Lung (tissue), 11 donors: ENCODE measurements at regions not wholly inside any gene's neighbourhood (a gene's known extent, or its start where the extent isn't known, plus 50 kb on each side); places are given as distances from the start of the nearest gene placed in this dataset.

Source experiments
- ATAC-seq: fragments of 200-7000 bp; cut with Tn5 transposase; one replicate; pipeline ENCODE4 v1.9.1; 2020; ENCODE audit warnings: moderate number of reproducible peaks; ENCODE audit not compliant: insufficient read depth, low FRiP score
- DNase-seq, 3 donors: peaks; one replicate each; pipeline ENCODE4 v3.0.0-alpha.2; 2013 to 2017
- H3K27ac ChIP-seq, 2 donors: one replicate each; pipeline ENCODE4 v1.5.1; 2013; ENCODE audit warnings: mild to moderate bottlenecking in 2 of 2, moderate library complexity in 2 of 2, control low read depth in 1 of 2, inconsistent platforms in 1 of 2, low read depth in 1 of 2, low read length in 1 of 2
- H3K27me3 ChIP-seq, 3 donors: one replicate each; pipeline ENCODE4 v1.5.1; 2013; ENCODE audit warnings: low read length in 2 of 3; ENCODE audit not compliant: control insufficient read depth in 3 of 3, insufficient read depth in 3 of 3
- H3K36me3 ChIP-seq, 4 donors: one replicate each; pipeline ENCODE4 v1.5.1; 2013; ENCODE audit warnings: low read length in 4 of 4, mild to moderate bottlenecking in 1 of 4, moderate library complexity in 1 of 4; ENCODE audit not compliant: control insufficient read depth in 4 of 4, insufficient read depth in 4 of 4
- H3K4me1 ChIP-seq, 5 donors: one replicate each; pipeline ENCODE4 v1.5.1; 2013; ENCODE audit warnings: low read length in 5 of 5, mild to moderate bottlenecking in 2 of 5, moderate library complexity in 1 of 5; ENCODE audit not compliant: control insufficient read depth in 5 of 5, insufficient read depth in 5 of 5
- H3K4me3 ChIP-seq: one replicate; pipeline ENCODE4 v1.5.1; 2013; ENCODE audit warnings: mild to moderate bottlenecking, control low read depth, moderate library complexity
- H3K9ac ChIP-seq, 2 donors: one replicate each; pipeline ENCODE4 v1.5.1; 2013; ENCODE audit warnings: low read length in 2 of 2, control low read depth in 1 of 2; ENCODE audit not compliant: insufficient read depth in 1 of 2
- H3K9me3 ChIP-seq, 4 donors: one replicate each; pipeline ENCODE4 v1.5.1; 2013; ENCODE audit warnings: low read length in 3 of 4, mild to moderate bottlenecking in 1 of 4, moderate library complexity in 1 of 4; ENCODE audit not compliant: control insufficient read depth in 4 of 4, insufficient read depth in 3 of 4
- WGBS, 2 donors: extraction: QIAGEN DNeasy Blood & Tissue Kit; methylation state at CpG; one replicate each; pipeline ENCODE4 v1.1.7; 2013; 5-methylcytosine and 5-hydroxymethylcytosine counted together
- TF ChIP-seq, protein P1 (sequence below): IDR thresholded peaks from 2 replicates; pipeline ENCODE4 v1.5.1; 2012; ENCODE audit warnings: mild to moderate bottlenecking; ENCODE audit errors: control extremely low read depth, extremely low read depth
- donor health status: control.
- donor health status: control.
- donor health status: Bipolar disorder and iron deficiency.
- donor health status: healthy.
- donor health status: DM: yes; HTN: yes; CAD: no.

DNA sequence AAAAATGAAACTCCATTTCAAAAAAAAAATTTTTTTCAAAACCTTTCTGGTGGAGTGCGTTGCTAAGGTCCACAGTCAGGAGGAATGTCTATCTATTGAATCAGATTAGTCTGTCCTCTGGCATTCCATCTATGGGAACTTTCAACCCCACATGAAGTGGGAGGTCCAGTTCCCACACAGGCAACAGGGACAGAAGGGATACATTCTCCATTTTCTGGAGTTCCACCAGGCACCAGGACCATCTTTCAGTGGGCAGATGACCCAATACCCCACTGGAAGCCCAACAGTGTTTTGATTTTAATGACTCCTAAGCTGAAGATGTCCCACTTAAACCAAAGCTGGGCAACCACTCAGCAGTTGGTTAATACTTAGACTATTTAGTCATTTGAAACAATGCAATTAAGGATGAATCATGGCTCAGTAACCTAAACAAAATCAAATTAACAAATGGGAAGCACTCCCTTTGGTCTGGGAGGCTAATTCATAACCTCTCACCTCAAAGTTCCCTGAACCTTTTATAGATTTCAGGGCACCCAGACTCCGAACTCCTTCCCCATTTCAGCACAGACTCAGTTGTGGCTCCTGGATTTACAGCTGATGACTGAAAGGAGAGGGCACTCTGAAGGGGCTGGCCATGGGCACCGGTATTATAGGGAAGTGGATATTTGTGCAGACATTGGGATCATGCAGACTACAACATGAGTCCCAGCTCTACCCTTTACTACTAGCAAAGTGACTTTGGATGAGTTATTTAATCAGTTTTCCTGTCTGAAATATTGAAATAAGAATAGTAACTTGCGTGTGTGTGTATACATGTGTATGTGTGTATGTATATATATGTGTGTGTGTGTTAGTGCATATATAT lies 264.3 kb upstream of the LRTM1 start:
- Histone ChIP-seq H3K4me3 (no peak overlapping the region), H3K27ac (no peak overlapping the region), H3K9me3 (no peaks in the 10 kb centered on the region), H3K27me3 (no peaks in the 10 kb centered on the region), H3K9ac (no peak overlapping the region), H3K36me3 (no peaks in the 10 kb centered on the region), H3K4me1 (no peaks in the 10 kb centered on the region)
- no peak for ATAC-seq
- TF ChIP-seq, protein P1, sequence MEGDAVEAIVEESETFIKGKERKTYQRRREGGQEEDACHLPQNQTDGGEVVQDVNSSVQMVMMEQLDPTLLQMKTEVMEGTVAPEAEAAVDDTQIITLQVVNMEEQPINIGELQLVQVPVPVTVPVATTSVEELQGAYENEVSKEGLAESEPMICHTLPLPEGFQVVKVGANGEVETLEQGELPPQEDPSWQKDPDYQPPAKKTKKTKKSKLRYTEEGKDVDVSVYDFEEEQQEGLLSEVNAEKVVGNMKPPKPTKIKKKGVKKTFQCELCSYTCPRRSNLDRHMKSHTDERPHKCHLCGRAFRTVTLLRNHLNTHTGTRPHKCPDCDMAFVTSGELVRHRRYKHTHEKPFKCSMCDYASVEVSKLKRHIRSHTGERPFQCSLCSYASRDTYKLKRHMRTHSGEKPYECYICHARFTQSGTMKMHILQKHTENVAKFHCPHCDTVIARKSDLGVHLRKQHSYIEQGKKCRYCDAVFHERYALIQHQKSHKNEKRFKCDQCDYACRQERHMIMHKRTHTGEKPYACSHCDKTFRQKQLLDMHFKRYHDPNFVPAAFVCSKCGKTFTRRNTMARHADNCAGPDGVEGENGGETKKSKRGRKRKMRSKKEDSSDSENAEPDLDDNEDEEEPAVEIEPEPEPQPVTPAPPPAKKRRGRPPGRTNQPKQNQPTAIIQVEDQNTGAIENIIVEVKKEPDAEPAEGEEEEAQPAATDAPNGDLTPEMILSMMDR, result no peak
- DNase-seq, result no peak
- 84 to 85% methylated on average over 4 of the region's 4 CpGs for WGBS, 2 donors

DNA sequence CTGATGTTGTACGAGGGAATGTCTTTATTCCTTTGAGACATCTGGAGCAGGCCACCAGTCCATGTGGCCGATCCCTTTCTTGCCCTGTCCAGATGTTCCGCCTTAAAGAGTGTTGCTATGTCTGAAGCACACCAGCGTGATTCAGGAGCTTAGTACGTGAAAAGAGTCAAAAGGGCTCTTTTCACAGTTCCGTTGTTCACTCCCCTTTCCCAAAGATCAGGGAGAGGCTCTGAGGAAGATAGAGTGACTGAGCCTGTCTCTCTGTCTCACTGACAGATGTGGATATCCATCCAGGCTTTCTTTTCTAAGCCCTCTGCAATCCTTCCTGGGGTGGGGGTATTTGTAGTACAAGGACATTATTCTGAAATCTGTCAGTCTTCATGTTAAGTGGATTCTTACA lies 262.5 kb upstream of the LRTM1 start:
- Histone ChIP-seq H3K27me3 (no peaks in the 10 kb centered on the region), H3K4me3 (no peak overlapping the region), H3K9me3 (no peaks in the 10 kb centered on the region), H3K9ac (no peak overlapping the region), H3K4me1 (no peaks in the 10 kb centered on the region), H3K27ac (no peak overlapping the region), H3K36me3 (no peaks in the 10 kb centered on the region)
- 69 to 74% methylated on average over 6 of the region's 6 CpGs for WGBS, 2 donors
- DNase-seq, result no peak
- no peak for ATAC-seq
- TF ChIP-seq, protein P1, result no peak

DNA sequence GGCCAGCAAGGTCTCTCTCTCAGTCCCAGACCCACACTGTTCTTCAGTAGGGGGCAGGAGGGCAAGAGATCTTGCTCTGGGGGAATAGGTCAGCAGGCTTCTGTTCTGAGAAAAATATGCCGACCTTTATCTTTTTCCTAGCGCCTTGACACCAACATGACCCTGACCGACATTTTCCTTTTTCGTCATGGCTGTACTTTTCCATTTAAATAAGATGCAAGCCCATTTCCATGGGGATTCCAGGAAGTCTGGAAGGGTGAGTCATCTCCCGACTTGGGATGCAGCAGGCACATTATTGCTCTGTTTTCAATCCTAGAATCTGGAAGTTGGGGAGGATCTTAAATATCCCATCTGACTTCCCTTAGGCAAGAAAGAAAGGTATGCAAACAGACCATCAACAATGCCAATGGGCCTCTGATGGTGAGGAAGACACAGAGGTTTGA lies 261.5 kb upstream of the LRTM1 start:
- Histone ChIP-seq H3K36me3 (no peaks in the 10 kb centered on the region), H3K27ac (no peak overlapping the region), H3K4me3 (no peak overlapping the region), H3K4me1 (no peaks in the 10 kb centered on the region), H3K9me3 (no peaks in the 10 kb centered on the region), H3K9ac (no peak overlapping the region), H3K27me3 (no peaks in the 10 kb centered on the region)
- WGBS, 2 donors, result 70 to 80% methylated on average over 5 of the region's 5 CpGs
- TF ChIP-seq, protein P1, result no peak
- no peak for DNase-seq
- ATAC-seq, result no peak
